ENCODE measurements at regions not wholly inside any gene's neighbourhood (a gene's known extent, or its start where the extent isn't known, plus 50 kb on each side); places are given as distances from the start of the nearest gene placed in this dataset.

DNA sequence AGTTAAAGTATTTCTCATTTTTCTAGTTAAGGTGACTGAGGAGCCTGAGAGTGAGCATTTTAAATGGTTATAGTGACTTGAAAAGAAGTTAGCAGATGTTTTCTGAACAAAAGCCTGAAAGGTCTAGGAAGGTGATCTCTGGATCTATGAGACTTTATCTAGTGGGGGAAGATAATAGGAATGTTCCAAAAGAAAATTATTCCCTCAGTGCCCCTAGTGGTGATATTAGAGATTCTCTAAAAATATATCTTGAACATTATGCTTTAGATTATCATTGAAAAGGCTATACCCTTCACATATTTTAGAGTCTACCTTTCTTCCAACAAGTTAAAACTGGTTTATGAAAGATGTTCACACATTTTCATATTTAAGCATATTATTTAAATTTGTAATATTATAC, 69.0 kb upstream of the SPANXN1 start:
- TF ChIP-seq, protein P1, sequence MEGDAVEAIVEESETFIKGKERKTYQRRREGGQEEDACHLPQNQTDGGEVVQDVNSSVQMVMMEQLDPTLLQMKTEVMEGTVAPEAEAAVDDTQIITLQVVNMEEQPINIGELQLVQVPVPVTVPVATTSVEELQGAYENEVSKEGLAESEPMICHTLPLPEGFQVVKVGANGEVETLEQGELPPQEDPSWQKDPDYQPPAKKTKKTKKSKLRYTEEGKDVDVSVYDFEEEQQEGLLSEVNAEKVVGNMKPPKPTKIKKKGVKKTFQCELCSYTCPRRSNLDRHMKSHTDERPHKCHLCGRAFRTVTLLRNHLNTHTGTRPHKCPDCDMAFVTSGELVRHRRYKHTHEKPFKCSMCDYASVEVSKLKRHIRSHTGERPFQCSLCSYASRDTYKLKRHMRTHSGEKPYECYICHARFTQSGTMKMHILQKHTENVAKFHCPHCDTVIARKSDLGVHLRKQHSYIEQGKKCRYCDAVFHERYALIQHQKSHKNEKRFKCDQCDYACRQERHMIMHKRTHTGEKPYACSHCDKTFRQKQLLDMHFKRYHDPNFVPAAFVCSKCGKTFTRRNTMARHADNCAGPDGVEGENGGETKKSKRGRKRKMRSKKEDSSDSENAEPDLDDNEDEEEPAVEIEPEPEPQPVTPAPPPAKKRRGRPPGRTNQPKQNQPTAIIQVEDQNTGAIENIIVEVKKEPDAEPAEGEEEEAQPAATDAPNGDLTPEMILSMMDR (IDR thresholded peaks at IDR 0.05; ENCODE audit: insufficient read depth, low read depth, low read length): peak; percentile 3
- TF ChIP-seq EZH2 (IDR thresholded peaks at IDR 0.05; ENCODE audit: insufficient read depth, low read length): no peak

Data from astrocyte (in vitro differentiated cells and primary cell).